GM18909 (cell line): ENCODE measurements at regions not wholly inside any gene's neighbourhood (a gene's known extent, or its start where the extent isn't known, plus 50 kb on each side); places are given as distances from the start of the nearest gene placed in this dataset.

Experiments
- ATAC-seq: cut with Tn5 transposase; IDR thresholded peaks from one replicate; pipeline ENCODE4 v1.9.1; 2021; ENCODE audit warnings: mild to moderate bottlenecking; ENCODE audit not compliant: unreplicated experiment, poor library complexity

- ATAC-seq: no peak
Observed at GRCh38 chr3:170754311-170754693, 115.7 kb downstream of the RPL22L1 start.

GRCh38 chr3:170753421-170754310 lies 116.3 kb downstream of the RPL22L1 start:
- ATAC-seq: no peak

DNA sequence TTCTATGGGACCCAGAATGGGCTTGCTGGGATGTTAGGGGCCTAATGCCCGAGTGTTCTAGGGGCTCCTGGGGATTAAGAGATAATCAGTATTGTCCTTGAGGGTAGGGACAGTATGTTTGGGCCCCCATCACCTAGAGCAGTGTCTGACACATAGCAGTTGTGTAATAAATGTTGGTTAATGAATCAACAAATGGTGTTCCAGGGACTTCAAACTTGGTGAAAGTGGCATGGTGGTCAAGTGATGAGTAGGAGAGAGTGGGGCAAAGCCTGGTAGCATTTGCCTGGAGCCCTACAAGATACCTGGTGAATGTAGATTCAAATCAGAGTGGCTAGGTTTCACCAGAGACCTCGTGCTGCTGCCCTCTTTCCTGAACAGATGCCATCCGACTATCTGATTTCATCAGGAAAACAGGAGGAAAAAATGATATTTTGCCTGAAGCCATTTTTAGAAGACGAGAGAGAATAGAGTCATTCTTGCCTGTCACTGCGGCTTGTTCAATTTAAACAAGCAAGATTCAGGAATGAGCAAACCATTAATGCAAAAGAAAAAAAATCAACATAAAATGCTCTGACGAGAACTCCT lies 117.3 kb downstream of the RPL22L1 start:
- ATAC-seq: no peak

DNA sequence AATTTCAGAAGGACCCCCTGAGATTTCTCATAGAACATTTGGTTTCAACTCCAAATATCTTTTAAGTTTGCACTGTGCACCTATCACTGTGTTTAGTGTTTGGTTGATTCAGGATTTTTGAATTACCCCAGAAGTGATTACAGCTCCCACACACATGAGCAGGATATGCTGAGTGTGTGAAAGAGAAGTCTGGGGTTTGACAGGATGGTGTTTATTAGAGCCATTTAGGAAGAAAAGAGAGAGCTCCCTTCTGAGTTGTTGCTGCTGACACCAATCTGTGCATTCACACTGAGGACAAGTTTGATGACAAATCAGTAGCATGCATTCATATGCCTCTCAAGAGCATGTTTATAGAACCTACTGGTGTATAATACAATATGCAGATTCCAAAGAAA lies 118.1 kb downstream of the RPL22L1 start:
- ATAC-seq: no peak

- ATAC-seq: no peak
Observed at GRCh38 chr3:170751083-170751898, 118.7 kb downstream of the RPL22L1 start.

DNA sequence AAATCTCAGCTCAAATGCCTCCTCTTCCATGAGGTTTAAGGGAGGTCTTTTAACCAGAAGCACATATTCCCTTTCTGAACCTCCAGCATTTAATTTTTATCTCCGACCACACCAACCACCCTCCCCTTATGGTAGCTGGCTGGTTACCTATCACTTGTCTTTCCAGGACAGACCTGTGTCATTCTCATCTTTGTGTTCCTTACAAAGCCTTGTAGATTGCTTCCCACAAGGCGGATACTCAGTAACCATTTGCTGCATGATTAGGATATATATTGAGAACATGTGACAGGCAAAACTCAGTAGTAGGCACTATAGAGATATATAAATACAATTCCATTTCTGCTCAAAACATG lies 119.5 kb downstream of the RPL22L1 start:
- ATAC-seq: no peak

DNA sequence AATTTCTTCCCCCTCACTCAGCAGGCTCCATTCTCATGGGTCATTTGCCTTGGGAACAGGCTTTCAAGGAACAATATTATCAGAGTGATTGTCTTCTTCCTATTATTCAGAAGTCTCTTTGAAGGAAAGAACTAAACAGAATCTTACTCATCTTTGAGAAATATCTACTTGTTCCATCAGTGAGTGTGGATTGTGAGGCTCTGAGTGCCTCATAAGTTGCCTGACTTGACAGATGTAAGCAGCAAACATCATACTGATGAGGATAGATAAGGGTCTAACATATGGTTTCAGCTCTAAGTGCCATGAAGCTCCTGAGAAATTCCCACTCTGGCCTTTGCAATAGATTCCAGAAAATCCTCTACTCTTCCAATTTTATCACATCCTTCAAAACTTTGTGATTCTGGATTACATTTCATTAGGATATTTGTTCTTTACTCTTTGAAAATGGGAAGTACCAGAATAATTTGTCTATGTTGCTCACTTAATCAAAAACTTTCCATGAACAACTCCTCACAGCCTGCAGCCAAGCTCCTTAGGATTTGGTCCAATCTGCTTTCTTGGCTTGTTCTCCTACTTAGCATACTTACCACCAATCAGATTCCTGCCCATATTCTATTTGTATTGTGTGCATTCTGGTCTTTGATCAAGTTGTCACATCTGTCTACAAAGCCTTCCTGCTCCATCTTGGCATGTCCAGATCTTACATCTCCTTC lies 120.1 kb downstream of the RPL22L1 start:
- no peak for ATAC-seq

DNA sequence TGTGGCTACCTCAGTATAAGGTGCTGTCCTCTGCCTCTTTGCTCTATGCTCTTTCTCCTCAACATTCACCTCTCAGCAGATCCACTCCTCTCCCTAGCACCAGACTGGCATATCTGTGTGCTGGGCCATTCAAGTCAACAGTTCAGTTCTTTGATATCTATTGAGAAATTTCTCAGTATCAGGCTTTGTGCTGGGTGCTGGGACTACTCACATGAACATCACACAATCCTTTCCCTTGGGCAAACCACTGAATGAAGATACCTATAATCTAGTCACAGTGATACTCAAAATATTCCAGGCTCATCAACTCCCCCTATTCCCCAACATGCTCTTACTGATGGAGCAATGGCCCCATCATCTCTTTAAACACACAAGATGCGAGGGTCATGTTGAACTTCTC lies 120.8 kb downstream of the RPL22L1 start:
- no peak for ATAC-seq

GRCh38 chr3:170746175-170746942 lies 123.6 kb downstream of the RPL22L1 start:
- ATAC-seq: no peak

DNA sequence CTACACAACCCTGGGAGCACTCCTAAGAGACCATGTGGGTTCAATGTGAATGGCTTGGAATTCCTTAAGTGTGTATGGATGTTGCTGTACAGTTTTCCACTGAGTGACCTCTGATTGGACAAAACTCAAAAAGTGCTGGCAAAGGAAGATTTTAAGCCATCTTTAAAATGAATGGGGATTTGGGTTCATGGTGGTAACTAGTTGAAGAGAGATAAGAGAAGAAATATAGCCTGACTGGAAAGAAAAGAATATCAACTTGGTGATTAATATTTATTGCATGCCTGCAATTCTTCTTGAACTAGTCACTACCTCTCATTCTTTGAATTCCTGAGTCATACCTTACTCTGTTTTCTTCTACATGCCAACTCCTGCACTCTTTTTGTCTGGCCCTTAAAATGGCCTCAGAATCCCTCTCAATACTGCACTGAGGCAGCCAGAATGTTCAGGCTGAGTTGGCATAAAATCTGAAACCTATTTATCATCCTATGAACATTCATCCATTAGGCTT lies 124.7 kb downstream of the RPL22L1 start:
- no peak for ATAC-seq

- no peak for ATAC-seq
Observed at GRCh38 chr3:170741756-170742529, 128.1 kb downstream of the RPL22L1 start.

GRCh38 chr3:170740726-170741591 lies 129.0 kb downstream of the RPL22L1 start:
- ATAC-seq: no peak

GRCh38 chr3:170740285-170740684 lies 129.7 kb downstream of the RPL22L1 start:
- no peak for ATAC-seq

DNA sequence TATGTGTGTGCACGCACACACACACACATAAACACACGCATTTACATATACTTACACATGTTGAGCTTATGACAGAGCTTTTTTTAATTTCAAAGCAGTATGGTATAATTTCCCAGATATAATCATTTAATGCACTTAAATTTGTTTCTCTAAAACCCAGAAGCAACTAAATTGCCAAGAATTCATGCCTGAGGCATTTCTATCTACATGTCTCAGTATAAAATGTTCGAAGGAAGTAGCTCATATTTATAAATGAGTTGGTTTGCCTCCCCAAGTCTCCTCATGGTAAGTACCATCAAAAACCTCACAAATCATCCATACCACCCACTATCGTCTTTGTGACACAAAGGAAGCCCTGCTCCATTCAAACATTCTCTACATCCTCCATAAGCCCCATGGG lies 130.6 kb downstream of the RPL22L1 start:
- ATAC-seq: no peak

GRCh38 chr3:170738766-170739165 lies 131.2 kb downstream of the RPL22L1 start:
- ATAC-seq: no peak

- no peak for ATAC-seq
Observed at GRCh38 chr3:170737498-170738162, 132.4 kb downstream of the RPL22L1 start.

DNA sequence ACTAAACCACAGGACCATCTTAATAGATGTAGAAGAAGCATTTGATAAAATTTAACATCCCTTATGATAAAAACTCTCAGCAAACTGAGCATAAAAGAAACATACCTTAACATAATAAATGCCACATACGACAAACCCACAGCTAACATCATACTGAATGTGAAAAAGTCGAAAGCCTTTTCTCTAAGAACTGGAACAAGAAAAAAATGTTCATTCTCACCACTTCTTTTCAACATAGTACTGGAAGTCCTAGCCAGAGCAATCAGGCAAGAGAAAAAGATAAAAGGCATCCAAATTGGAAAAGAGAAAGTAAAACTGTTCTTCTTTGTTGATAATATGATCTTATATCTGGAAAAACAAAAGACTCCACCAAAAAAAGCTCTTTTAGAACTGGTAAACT lies 134.2 kb downstream of the RPL22L1 start:
- ATAC-seq: no peak

GRCh38 chr3:170734735-170735065 lies 135.3 kb downstream of the RPL22L1 start:
- ATAC-seq: no peak
